ENCODE measurements at regions not wholly inside any gene's neighbourhood (a gene's known extent, or its start where the extent isn't known, plus 50 kb on each side); places are given as distances from the start of the nearest gene placed in this dataset.

GRCh38 chr10:131758062-131758938 lies 142.5 kb upstream of the PPP2R2D start:
- CTCF ChIA-PET = no interaction called here
- H3K9me3 Mint-ChIP-seq = peaks cover 0 to 4% (median 0%) of the 10 kb centered on the region in 11 donors
- H3K27ac Mint-ChIP-seq = no peak overlapping the region

GRCh38 chr10:131758939-131759301 lies 141.9 kb upstream of the PPP2R2D start:
- intact Hi-C loops (cut with micrococcal nuclease) = no loop called here
- DNase-seq (no peak), ATAC-seq (no peak)
- no peaks in the 10 kb centered on the region for H3K36me3 Mint-ChIP-seq
- ChIA-PET POLR2A (no interaction called here), CTCF (no interaction called here)
- H3K36me3 ChIP-seq (ENCODE audit: control insufficient read depth in 2 of 3, insufficient read depth in 3 of 3, low read length in 3 of 3) = no peaks in the 10 kb centered on the region
- no peaks in the 10 kb centered on the region for H3K27me3 ChIP-seq (ENCODE audit: control insufficient read depth in 2 of 2, insufficient read depth in 2 of 2, low read length in 2 of 2)
- H3K4me1 ChIP-seq (ENCODE audit: control insufficient read depth in 2 of 2, insufficient read depth in 2 of 2, low read length in 2 of 2) = no peaks in the 10 kb centered on the region
- peaks cover 2 to 28% (median 11%) of the 10 kb centered on the region in 5 donors for H3K27me3 Mint-ChIP-seq
- no peak overlapping the region for H3K27ac ChIP-seq (ENCODE audit: low read depth, low read length)
- no peaks in the 10 kb centered on the region for H3K9me3 ChIP-seq (ENCODE audit: control insufficient read depth in 2 of 3, low read length in 3 of 3)
- H3K4me3 ChIP-seq (ENCODE audit: low read length) = no peak overlapping the region
- no peak overlapping the region for H3K27ac Mint-ChIP-seq
- H3K4me3 Mint-ChIP-seq = no peak overlapping the region
- peaks cover 0 to 4% (median 0%) of the 10 kb centered on the region in 11 donors for H3K9me3 Mint-ChIP-seq
- H3K4me1 Mint-ChIP-seq = no peaks in the 10 kb centered on the region

More at GRCh38 chr10:131758062-131758938, 142.5 kb upstream of the PPP2R2D start:
- Mint-ChIP-seq H3K4me3 (peak overlapping the region in 1 of 10 donors; percentile 16), H3K27me3 (peaks cover 2 to 21% (median 10%) of the 10 kb centered on the region in 5 donors), H3K4me1 (no peaks in the 10 kb centered on the region), H3K36me3 (no peaks in the 10 kb centered on the region)
- Histone ChIP-seq H3K9me3 (ENCODE audit: control insufficient read depth in 2 of 3, low read length in 3 of 3) (no peaks in the 10 kb centered on the region), H3K36me3 (ENCODE audit: control insufficient read depth in 2 of 3, insufficient read depth in 3 of 3, low read length in 3 of 3) (no peaks in the 10 kb centered on the region), H3K27me3 (ENCODE audit: control insufficient read depth in 2 of 2, insufficient read depth in 2 of 2, low read length in 2 of 2) (no peaks in the 10 kb centered on the region), H3K4me3 (ENCODE audit: low read length) (no peak overlapping the region), H3K4me1 (ENCODE audit: control insufficient read depth in 2 of 2, insufficient read depth in 2 of 2, low read length in 2 of 2) (no peaks in the 10 kb centered on the region), H3K27ac (ENCODE audit: low read depth, low read length) (no peak overlapping the region)
- POLR2A ChIA-PET = no interaction called here
- DNase-seq (no peak), ATAC-seq (no peak)
- intact Hi-C loops (cut with micrococcal nuclease) = no loop called here

DNA sequence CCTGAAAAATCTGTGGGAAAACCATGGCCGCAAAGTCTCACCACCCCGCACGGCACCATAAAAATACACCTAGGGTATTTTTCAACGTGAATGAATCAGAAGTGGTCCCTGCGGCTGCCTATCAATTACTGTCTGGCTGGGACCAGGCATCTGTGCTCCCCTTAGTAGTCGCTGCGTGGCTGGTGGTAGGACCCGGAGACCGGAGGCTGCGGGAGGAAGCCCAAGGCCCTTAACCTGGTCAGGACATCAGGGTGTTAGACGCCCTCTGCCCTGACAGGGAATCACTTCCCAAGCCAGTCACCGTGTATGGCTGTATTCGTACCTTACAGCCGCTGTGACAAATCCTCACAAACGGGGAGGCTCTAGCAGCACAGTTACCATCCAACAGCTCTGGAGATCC lies 141.5 kb upstream of the PPP2R2D start:
- peaks cover 0 to 4% (median 0%) of the 10 kb centered on the region in 11 donors for H3K9me3 Mint-ChIP-seq
- no peaks in the 10 kb centered on the region for H3K36me3 Mint-ChIP-seq
- H3K27ac Mint-ChIP-seq = no peak overlapping the region
- H3K9me3 ChIP-seq (ENCODE audit: control insufficient read depth in 2 of 3, low read length in 3 of 3) = no peaks in the 10 kb centered on the region
- ATAC-seq = no peak
- H3K4me3 ChIP-seq (ENCODE audit: low read length) = no peak overlapping the region
- no peaks in the 10 kb centered on the region for H3K4me1 Mint-ChIP-seq
- no peaks in the 10 kb centered on the region for H3K36me3 ChIP-seq (ENCODE audit: control insufficient read depth in 2 of 3, insufficient read depth in 3 of 3, low read length in 3 of 3)
- H3K27me3 Mint-ChIP-seq = peaks cover 2 to 32% (median 15%) of the 10 kb centered on the region in 5 donors
- H3K27me3 ChIP-seq (ENCODE audit: control insufficient read depth in 2 of 2, insufficient read depth in 2 of 2, low read length in 2 of 2) = no peaks in the 10 kb centered on the region
- DNase-seq = no peak
- intact Hi-C loops (cut with micrococcal nuclease) = no loop called here
- H3K4me1 ChIP-seq (ENCODE audit: control insufficient read depth in 2 of 2, insufficient read depth in 2 of 2, low read length in 2 of 2) = no peaks in the 10 kb centered on the region
- ChIA-PET CTCF (no interaction called here), POLR2A (no interaction called here)
- H3K27ac ChIP-seq (ENCODE audit: low read depth, low read length) = no peak overlapping the region
- H3K4me3 Mint-ChIP-seq = no peak overlapping the region

- Histone ChIP-seq H3K36me3 (ENCODE audit: control insufficient read depth in 2 of 3, insufficient read depth in 3 of 3, low read length in 3 of 3) (no peaks in the 10 kb centered on the region), H3K27me3 (ENCODE audit: control insufficient read depth in 2 of 2, insufficient read depth in 2 of 2, low read length in 2 of 2) (no peaks in the 10 kb centered on the region), H3K27ac (ENCODE audit: low read depth, low read length) (no peak overlapping the region), H3K4me3 (ENCODE audit: low read length) (no peak overlapping the region), H3K4me1 (ENCODE audit: control insufficient read depth in 2 of 2, insufficient read depth in 2 of 2, low read length in 2 of 2) (no peaks in the 10 kb centered on the region), H3K9me3 (ENCODE audit: control insufficient read depth in 2 of 3, low read length in 3 of 3) (no peaks in the 10 kb centered on the region)
- H3K36me3 Mint-ChIP-seq = no peaks in the 10 kb centered on the region
- no peak overlapping the region for H3K4me3 Mint-ChIP-seq
- intact Hi-C loops (cut with micrococcal nuclease) = no loop called here
- peaks cover 0 to 4% (median 0%) of the 10 kb centered on the region in 11 donors for H3K9me3 Mint-ChIP-seq
- DNase-seq (no peak), ATAC-seq (no peak)
- H3K27me3 Mint-ChIP-seq = peaks cover 2 to 32% (median 15%) of the 10 kb centered on the region in 5 donors
- no peaks in the 10 kb centered on the region for H3K4me1 Mint-ChIP-seq
- POLR2A ChIA-PET = no interaction called here
- CTCF ChIA-PET = no interaction called here
- H3K27ac Mint-ChIP-seq = no peak overlapping the region
Observed at GRCh38 chr10:131760416-131761166, 140.2 kb upstream of the PPP2R2D start.

DNA sequence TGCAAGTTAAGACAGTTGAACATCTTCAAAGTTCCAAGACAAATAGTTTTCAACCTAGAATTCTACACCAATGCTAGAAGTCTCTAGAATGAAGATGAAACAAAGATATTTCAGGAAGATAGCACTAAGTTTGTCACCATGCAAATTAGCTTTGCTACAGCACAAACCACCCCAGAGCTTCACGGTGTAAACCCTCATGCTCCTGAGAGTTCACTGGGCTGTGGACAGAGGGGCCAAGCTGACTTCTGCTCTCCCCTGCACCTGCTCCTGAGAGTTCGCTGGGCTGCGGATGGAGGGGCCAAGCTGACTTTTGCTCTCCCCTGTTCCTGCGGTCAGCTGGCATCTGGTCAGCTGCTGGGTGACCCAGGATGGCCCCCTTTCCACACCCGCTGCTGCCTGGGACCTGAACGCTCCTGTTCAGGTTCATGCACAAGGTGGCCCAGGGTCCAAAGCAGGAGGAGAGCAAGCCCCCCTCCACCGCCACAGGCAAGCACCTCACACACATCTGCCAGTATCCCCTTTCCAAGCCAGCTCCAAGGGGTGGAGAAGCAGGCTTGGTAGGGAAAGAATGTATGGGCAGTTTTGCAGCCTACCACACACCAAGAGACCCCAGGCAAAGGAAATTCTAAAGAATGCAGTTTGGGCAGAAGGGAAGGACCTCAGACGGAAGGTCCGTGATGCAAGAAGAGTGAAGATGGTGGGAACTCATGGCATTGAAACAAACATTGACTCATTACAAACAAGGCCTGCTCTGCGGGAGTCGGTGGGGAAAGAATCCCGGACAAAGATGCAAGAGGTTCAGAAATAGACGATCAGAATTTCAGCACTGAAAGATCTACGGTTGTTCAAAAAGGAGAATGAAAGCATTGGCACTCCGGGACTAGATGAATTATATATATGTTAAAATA lies 137.8 kb upstream of the PPP2R2D start:
- peaks cover 0 to 3% (median 0%) of the 10 kb centered on the region in 11 donors for H3K9me3 Mint-ChIP-seq
- H3K4me3 ChIP-seq (ENCODE audit: low read length) = no peak overlapping the region
- no peaks in the 10 kb centered on the region for H3K36me3 ChIP-seq (ENCODE audit: control insufficient read depth in 2 of 3, insufficient read depth in 3 of 3, low read length in 3 of 3)
- DNase-seq (no peak), ATAC-seq (no peak)
- H3K4me1 ChIP-seq (ENCODE audit: control insufficient read depth in 2 of 2, insufficient read depth in 2 of 2, low read length in 2 of 2) = no peaks in the 10 kb centered on the region
- H3K4me3 Mint-ChIP-seq = no peak overlapping the region
- H3K4me1 Mint-ChIP-seq = no peaks in the 10 kb centered on the region
- intact Hi-C loops (cut with micrococcal nuclease) = no loop called here
- ChIA-PET CTCF (no interaction called here), POLR2A (no interaction called here)
- H3K9me3 ChIP-seq (ENCODE audit: control insufficient read depth in 2 of 3, low read length in 3 of 3) = no peaks in the 10 kb centered on the region
- no peak overlapping the region for H3K27ac Mint-ChIP-seq
- H3K27me3 Mint-ChIP-seq = peaks cover 2 to 35% (median 22%) of the 10 kb centered on the region in 5 donors
- no peak overlapping the region for H3K27ac ChIP-seq (ENCODE audit: low read depth, low read length)
- no peaks in the 10 kb centered on the region for H3K27me3 ChIP-seq (ENCODE audit: control insufficient read depth in 2 of 2, insufficient read depth in 2 of 2, low read length in 2 of 2)
- no peaks in the 10 kb centered on the region for H3K36me3 Mint-ChIP-seq

DNA sequence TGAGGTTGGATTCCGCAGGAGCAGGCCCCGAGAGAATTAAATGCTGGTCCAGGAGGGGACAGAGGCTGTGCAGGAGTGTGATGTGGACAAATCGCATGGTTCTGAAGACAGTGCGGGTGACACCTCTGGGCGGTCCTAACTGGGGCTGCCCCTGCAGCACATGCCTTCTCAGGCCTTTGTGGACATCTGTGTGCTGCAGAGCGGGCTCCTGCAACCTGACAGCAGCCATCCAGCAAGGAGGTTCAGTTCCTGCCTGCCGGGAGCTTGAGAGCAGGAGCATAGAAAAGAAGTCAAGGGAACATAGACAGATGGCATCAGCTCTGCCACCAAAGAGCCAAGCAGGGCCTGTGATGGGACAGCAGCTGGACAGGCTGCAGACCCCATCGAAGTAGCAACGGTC lies 135.9 kb upstream of the PPP2R2D start:
- Histone ChIP-seq H3K27ac (ENCODE audit: low read depth, low read length) (no peak overlapping the region), H3K27me3 (ENCODE audit: control insufficient read depth in 2 of 2, insufficient read depth in 2 of 2, low read length in 2 of 2) (no peaks in the 10 kb centered on the region), H3K9me3 (ENCODE audit: control insufficient read depth in 2 of 3, low read length in 3 of 3) (no peaks in the 10 kb centered on the region), H3K4me1 (ENCODE audit: control insufficient read depth in 2 of 2, insufficient read depth in 2 of 2, low read length in 2 of 2) (no peaks in the 10 kb centered on the region), H3K4me3 (ENCODE audit: low read length) (no peak overlapping the region), H3K36me3 (ENCODE audit: control insufficient read depth in 2 of 3, insufficient read depth in 3 of 3, low read length in 3 of 3) (no peaks in the 10 kb centered on the region)
- Mint-ChIP-seq H3K4me1 (no peaks in the 10 kb centered on the region), H3K4me3 (no peak overlapping the region), H3K27me3 (peaks cover 2 to 35% (median 24%) of the 10 kb centered on the region in 5 donors), H3K9me3 (peaks cover 0 to 6% (median 0%) of the 10 kb centered on the region in 11 donors), H3K36me3 (no peaks in the 10 kb centered on the region), H3K27ac (no peak overlapping the region)
- ATAC-seq (no peak), DNase-seq (no peak)
- CTCF ChIA-PET = no interaction called here
- POLR2A ChIA-PET = no interaction called here
- intact Hi-C loops (cut with micrococcal nuclease) = no loop called here
